GM12874 (cell line): ENCODE measurements at regions not wholly inside any gene's neighbourhood (a gene's known extent, or its start where the extent isn't known, plus 50 kb on each side); places are given as distances from the start of the nearest gene placed in this dataset.

Experiments
- TF ChIP-seq, protein P1 (sequence below): IDR thresholded peaks from 2 replicates; pipeline ENCODE4 v1.5.1; 2011; ENCODE audit warnings: low read depth, mild to moderate bottlenecking, control low read depth, low read length, moderate library complexity; ENCODE audit not compliant: insufficient read depth

DNA sequence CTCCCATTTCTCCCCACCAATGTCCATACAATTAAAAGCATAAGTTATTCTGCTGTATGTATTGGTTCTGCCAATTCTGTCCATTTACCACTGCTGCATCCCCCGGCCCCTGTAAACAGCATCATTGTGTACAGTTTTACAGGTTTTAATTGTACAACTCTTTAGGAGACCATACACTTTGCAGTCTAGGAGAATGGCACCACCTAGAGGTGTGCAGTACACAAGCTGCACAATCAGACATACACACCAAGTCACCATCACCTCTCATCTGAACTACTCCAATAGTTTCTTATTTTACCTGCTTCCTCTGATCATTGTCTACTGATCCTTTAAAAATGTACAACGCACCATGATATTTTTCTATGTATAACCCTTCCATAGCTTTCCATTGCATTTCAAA is 855.9 kb upstream of the KLHL1 start:
- TF ChIP-seq, protein P1, sequence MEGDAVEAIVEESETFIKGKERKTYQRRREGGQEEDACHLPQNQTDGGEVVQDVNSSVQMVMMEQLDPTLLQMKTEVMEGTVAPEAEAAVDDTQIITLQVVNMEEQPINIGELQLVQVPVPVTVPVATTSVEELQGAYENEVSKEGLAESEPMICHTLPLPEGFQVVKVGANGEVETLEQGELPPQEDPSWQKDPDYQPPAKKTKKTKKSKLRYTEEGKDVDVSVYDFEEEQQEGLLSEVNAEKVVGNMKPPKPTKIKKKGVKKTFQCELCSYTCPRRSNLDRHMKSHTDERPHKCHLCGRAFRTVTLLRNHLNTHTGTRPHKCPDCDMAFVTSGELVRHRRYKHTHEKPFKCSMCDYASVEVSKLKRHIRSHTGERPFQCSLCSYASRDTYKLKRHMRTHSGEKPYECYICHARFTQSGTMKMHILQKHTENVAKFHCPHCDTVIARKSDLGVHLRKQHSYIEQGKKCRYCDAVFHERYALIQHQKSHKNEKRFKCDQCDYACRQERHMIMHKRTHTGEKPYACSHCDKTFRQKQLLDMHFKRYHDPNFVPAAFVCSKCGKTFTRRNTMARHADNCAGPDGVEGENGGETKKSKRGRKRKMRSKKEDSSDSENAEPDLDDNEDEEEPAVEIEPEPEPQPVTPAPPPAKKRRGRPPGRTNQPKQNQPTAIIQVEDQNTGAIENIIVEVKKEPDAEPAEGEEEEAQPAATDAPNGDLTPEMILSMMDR, result peak; percentile 15; the same call in 1 of the 2 replicates

DNA sequence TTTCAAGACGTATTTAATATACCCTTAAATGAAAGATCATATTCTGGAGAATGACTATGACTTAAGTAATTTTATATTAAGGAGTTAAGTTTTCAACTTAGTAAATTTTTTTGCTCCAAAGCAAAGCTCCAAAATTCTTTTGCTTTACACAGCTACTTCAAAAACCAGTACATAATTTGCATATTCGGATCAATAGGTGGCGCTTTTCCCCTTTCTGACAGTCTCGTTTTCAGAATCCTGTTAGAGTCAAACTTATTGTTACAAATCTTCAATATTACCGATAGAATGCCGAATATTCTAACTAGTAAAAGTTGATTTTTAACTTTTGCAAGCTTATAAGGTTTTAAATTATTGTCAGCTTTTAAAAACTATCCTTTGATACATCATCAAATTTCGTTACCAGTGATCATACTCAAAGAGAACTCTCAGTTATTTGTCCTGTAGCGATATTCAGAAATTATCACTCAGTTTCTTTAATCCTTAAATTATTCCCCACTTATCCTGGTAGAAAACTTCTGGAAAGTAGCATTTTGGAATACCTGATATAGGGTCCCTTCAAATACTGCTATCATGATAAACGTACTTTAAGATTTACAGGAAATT is 852.7 kb upstream of the KLHL1 start:
- TF ChIP-seq, protein P1, result peak; percentile 30; the same call in 1 of the 2 replicates

DNA sequence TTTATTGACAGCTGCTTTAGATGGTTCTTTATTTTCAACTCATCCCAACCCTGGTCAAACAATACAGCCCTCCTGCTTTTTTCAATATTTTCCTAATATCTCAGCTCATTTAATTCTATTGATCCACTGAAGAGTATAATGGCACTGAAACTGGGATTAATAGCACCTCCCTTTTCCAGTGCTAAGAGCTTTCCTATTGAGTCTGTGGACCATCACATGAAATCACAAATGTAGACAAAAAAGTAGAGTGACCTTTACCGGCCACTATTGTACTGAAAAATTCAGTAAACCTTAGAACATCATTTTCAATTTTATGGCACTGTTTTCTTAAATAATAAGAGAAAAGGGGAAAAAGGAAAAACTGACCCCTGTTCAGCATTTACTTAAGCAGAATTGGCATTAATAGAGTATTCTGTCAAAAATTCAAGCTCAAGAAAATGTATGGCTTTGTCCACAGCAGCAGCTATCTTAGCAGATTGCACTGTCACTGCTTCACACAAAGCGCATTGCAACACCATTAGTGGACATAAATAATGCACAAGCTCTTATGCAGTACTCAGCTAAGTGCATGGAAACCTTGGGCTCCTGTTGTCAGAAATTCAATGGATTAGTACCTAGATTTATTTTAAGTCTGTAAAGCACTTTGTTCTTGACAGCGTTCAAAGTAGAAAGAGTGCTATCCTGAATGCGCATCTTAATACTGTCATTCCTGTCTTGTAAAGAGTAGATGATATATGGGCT is 851.0 kb upstream of the KLHL1 start:
- TF ChIP-seq, protein P1, result no peak

DNA sequence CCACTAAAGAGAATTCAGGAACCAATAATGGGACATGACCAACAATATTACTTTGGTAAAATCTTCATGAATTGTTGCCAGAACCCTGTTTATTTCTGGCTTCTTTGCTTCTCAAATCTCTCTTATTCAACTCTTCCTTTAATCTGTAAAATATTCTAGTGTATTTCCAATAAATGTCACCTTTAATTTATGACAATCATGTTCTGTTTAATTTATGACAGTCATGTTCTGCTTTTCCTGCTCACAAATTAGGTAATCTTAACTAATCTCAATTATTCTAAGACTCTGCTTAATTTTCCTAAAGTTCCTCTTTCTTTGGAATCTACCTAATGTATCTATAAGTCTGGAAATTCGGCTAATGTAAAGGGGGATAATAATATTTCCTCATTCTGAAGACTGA is 847.6 kb upstream of the KLHL1 start:
- TF ChIP-seq, protein P1, result no peak

DNA sequence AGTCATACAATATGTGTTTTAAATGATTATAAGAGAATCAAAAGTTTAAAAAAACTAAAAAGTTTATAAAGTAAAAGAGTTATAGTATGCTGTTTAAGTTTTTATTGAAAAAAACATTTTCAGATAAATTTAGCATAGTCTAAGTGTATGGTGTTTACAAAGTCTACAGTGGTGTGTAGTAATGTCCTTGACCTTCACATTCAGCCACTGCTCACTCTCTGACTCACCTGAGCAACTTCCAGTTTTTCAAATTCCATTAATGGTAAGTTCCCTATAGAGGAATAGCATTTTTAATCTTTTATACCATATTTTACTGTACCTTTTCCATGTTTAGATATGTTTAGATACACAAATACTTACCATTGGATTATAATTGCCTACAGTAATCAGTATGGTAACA is 842.4 kb upstream of the KLHL1 start:
- TF ChIP-seq, protein P1, result no peak

DNA sequence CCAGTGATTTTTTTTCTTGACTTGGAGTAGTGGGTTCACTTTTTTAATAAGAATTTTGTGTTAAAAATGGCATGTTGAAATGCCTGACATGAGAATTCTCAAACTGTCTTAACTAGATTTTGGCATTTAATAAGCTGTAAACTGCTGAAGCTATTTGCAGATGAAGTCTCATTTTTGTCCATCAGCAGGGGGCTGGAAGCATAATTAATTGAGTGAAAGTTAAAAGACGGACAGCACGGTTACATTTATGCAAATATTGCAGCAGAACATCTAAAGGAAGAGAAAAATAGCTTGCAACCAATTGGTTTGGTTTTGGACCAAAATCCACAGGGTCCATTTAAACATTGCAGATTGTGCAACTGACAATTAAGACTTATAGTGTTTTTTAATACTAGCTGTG is 837.3 kb upstream of the KLHL1 start:
- TF ChIP-seq, protein P1, result no peak

DNA sequence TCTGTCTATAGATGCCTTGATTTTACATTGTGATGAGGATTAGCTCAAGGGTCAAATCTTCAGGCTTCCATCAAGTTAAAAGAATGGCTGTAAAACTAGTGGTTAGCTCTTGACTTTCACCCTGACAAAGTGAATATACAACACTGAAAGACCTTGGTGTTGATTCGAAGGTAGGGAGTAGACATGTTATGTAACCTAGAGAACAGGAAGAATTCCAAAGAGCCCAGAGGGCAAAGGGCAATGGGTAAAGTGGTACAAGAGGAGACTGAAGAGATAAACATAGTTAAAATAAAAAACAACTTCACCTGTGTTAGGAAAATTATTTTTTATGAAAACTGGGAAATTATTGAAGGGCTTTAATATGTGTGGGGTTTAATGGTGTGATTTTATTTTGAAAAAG is 833.2 kb upstream of the KLHL1 start:
- TF ChIP-seq, protein P1, result no peak
